CD4-positive, alpha-beta T cell treated with Interleukin-4 for 4 hours (primary cell): ENCODE measurements at regions not wholly inside any gene's neighbourhood (a gene's known extent, or its start where the extent isn't known, plus 50 kb on each side); places are given as distances from the start of the nearest gene placed in this dataset.
"Not testable (repeated sequence)": the region's sequence is repeated elsewhere in the genome, so short reads cannot be mapped to it uniquely, and the experiment has no call there.

Experiments
- DNase-seq: peaks from one replicate; pipeline ENCODE4 v3.0.0-alpha.2; 2020

GRCh38 chr12:74595696-74596095 lies 58.1 kb downstream of the ATXN7L3B start:
- no peak for DNase-seq

- DNase-seq: no peak
Measured at GRCh38 chr12:74598819-74599218, 61.2 kb downstream of the ATXN7L3B start.

- DNase-seq: no peak
Measured at GRCh38 chr12:74599932-74600331, 62.3 kb downstream of the ATXN7L3B start.

GRCh38 chr12:74600817-74601216 lies 63.2 kb downstream of the ATXN7L3B start:
- not testable (repeated sequence) for DNase-seq

GRCh38 chr12:74602881-74603672 lies 65.4 kb downstream of the ATXN7L3B start:
- DNase-seq: no peak

- no peak for DNase-seq
Measured at GRCh38 chr12:74608231-74608775, 70.7 kb downstream of the ATXN7L3B start.

- DNase-seq: no peak
Measured at GRCh38 chr12:74610711-74611110, 73.1 kb downstream of the ATXN7L3B start.

- no peak for DNase-seq
Measured at GRCh38 chr12:74614426-74614825, 76.8 kb downstream of the ATXN7L3B start.

- no peak for DNase-seq
Measured at GRCh38 chr12:74619084-74619483, 81.4 kb downstream of the ATXN7L3B start.

- no peak for DNase-seq
Measured at GRCh38 chr12:74619884-74620283, 82.2 kb downstream of the ATXN7L3B start.

- DNase-seq: no peak
Measured at GRCh38 chr12:74620921-74621320, 83.3 kb downstream of the ATXN7L3B start.

- DNase-seq: no peak
Measured at GRCh38 chr12:74624201-74624600, 86.6 kb downstream of the ATXN7L3B start.

- no peak for DNase-seq
Measured at GRCh38 chr12:74626397-74626796, 88.8 kb downstream of the ATXN7L3B start.

- DNase-seq: no peak
Measured at GRCh38 chr12:74641262-74641661, 103.6 kb downstream of the ATXN7L3B start.

- DNase-seq: no peak
Measured at GRCh38 chr12:74641694-74642093, 104.1 kb downstream of the ATXN7L3B start.

- no peak for DNase-seq
Measured at GRCh38 chr12:74644681-74645080, 107.0 kb downstream of the ATXN7L3B start.

GRCh38 chr12:74646831-74647230 lies 109.2 kb downstream of the ATXN7L3B start:
- DNase-seq: no peak

- no peak for DNase-seq
Measured at GRCh38 chr12:74647256-74647655, 109.6 kb downstream of the ATXN7L3B start.

GRCh38 chr12:74656251-74656650 lies 118.6 kb downstream of the ATXN7L3B start:
- DNase-seq: no peak

- no peak for DNase-seq
Measured at GRCh38 chr12:74660442-74660841, 122.8 kb downstream of the ATXN7L3B start.

GRCh38 chr12:74663958-74664357 lies 126.3 kb downstream of the ATXN7L3B start:
- no peak for DNase-seq

- no peak for DNase-seq
Measured at GRCh38 chr12:74665690-74666089, 128.1 kb downstream of the ATXN7L3B start.

GRCh38 chr12:74671421-74671820 lies 133.8 kb downstream of the ATXN7L3B start:
- no peak for DNase-seq

GRCh38 chr12:74676955-74677354 lies 139.3 kb downstream of the ATXN7L3B start:
- DNase-seq: not testable (repeated sequence)

- DNase-seq: no peak
Measured at GRCh38 chr12:74685385-74685784, 147.8 kb downstream of the ATXN7L3B start.
